SK-N-SH treated with all-trans-retinoic acid at 6 μM for 48 hours (cell line): ENCODE measurements at regions not wholly inside any gene's neighbourhood (a gene's known extent, or its start where the extent isn't known, plus 50 kb on each side); places are given as distances from the start of the nearest gene placed in this dataset.

Experiments used
- ATAC-seq: fragments of 200-7000 bp; cut with Tn5 transposase; 3 replicates; pipeline ENCODE4 v1.9.1; 2020; ENCODE audit warnings: mild to moderate bottlenecking, moderate library complexity
- ARNTL ChIP-seq: fragments of 450-650 bp; formaldehyde crosslinking; IDR thresholded peaks from 2 replicates; pipeline ENCODE4 v1.5.0; 2020; ENCODE audit warnings: low read depth, mild to moderate bottlenecking, moderate library complexity, borderline replicate concordance
- BACH2 ChIP-seq: fragments of 250-450 bp; sonication (Bioruptor Pico); IDR thresholded peaks from 2 replicates; pipeline ENCODE4 v1.9.0; 2021; ENCODE audit warnings: mild to moderate bottlenecking, borderline replicate concordance
- CREB5 ChIP-seq: fragments of 250-450 bp; sonication (Bioruptor Pico); IDR thresholded peaks from 2 replicates; pipeline ENCODE4 v1.5.1; 2020; ENCODE audit warnings: low read depth, mild to moderate bottlenecking, moderate library complexity
- CSDC2 ChIP-seq: fragments of 250-450 bp; sonication (Bioruptor Pico); IDR thresholded peaks from 2 replicates; pipeline ENCODE4 v1.5.0; 2020; ENCODE audit warnings: mild to moderate bottlenecking, moderate library complexity
- CSRNP3 ChIP-seq: fragments of 250-450 bp; sonication (Bioruptor Pico); IDR thresholded peaks from 2 replicates; pipeline ENCODE4 v1.5.1; 2021; ENCODE audit warnings: mild to moderate bottlenecking, moderate library complexity
- GLIS3 ChIP-seq: fragments of 250-450 bp; sonication (Bioruptor Pico); IDR thresholded peaks from 2 replicates; pipeline ENCODE4 v1.5.0; 2020; ENCODE audit warnings: mild to moderate bottlenecking, moderate library complexity
- ISL1 ChIP-seq: fragments of 250-450 bp; sonication (Bioruptor Pico); IDR thresholded peaks from 2 replicates; pipeline ENCODE4 v2.1.2; 2022; ENCODE audit warnings: mild to moderate bottlenecking, moderate library complexity
- OSR1 ChIP-seq: fragments of 250-450 bp; sonication (Bioruptor Pico); IDR thresholded peaks from 2 replicates; pipeline ENCODE4 v1.8.0; 2022; ENCODE audit warnings: moderate library complexity, mild to moderate bottlenecking, inconsistent platforms
- PPARA ChIP-seq: fragments of 250-450 bp; sonication (Bioruptor Pico); IDR thresholded peaks from 2 replicates; pipeline ENCODE4 v1.5.0; 2020; ENCODE audit warnings: mild to moderate bottlenecking, borderline replicate concordance
- RARB ChIP-seq: fragments of 250-450 bp; sonication (Bioruptor Pico); IDR thresholded peaks from 2 replicates; pipeline ENCODE4 v1.8.0; 2021; ENCODE audit warnings: mild to moderate bottlenecking, moderate library complexity
- SNAI2 ChIP-seq: fragments of 250-450 bp; sonication (Bioruptor Pico); IDR thresholded peaks from 2 replicates; pipeline ENCODE4 v1.5.0; 2020; ENCODE audit warnings: mild to moderate bottlenecking, moderate library complexity
- TCF4 ChIP-seq: fragments of 250-450 bp; sonication (Bioruptor Pico); IDR thresholded peaks from 2 replicates; pipeline ENCODE4 v1.8.0; 2021; ENCODE audit warnings: mild to moderate bottlenecking, moderate library complexity, borderline replicate concordance
- TOX ChIP-seq: fragments of 250-450 bp; sonication (Bioruptor Pico); IDR thresholded peaks from 2 replicates; pipeline ENCODE4 v1.8.0; 2021; ENCODE audit warnings: mild to moderate bottlenecking, moderate library complexity, borderline replicate concordance
- ZFP3 ChIP-seq: fragments of 250-450 bp; sonication (Bioruptor Pico); IDR thresholded peaks from 2 replicates; pipeline ENCODE4 v1.5.0; 2020; ENCODE audit warnings: mild to moderate bottlenecking, moderate library complexity
- ZFP30 ChIP-seq: fragments of 450-650 bp; formaldehyde crosslinking; IDR thresholded peaks from 2 replicates; pipeline ENCODE4 v1.5.0; 2022; ENCODE audit warnings: mild to moderate bottlenecking, moderate library complexity
- ZNF565 ChIP-seq: fragments of 450-650 bp; formaldehyde crosslinking; conservative IDR thresholded peaks from 2 replicates; pipeline ENCODE4 v1.5.0; 2020; ENCODE audit warnings: low read depth, mild to moderate bottlenecking, moderate library complexity
- ZNF70 ChIP-seq: fragments of 450-650 bp; formaldehyde crosslinking; IDR thresholded peaks from 2 replicates; pipeline ENCODE4 v1.5.0; 2020; ENCODE audit warnings: mild to moderate bottlenecking, moderate library complexity
- ZNF8 ChIP-seq: fragments of 450-650 bp; formaldehyde crosslinking; IDR thresholded peaks from 2 replicates; pipeline ENCODE4 v1.5.0; 2020; ENCODE audit warnings: mild to moderate bottlenecking, moderate library complexity
- TF ChIP-seq, protein P1 (sequence below): fragments of 250-450 bp; sonication (Bioruptor Pico); IDR thresholded peaks from 2 replicates; pipeline ENCODE4 v1.5.0; 2020; ENCODE audit warnings: mild to moderate bottlenecking, moderate library complexity

DNA sequence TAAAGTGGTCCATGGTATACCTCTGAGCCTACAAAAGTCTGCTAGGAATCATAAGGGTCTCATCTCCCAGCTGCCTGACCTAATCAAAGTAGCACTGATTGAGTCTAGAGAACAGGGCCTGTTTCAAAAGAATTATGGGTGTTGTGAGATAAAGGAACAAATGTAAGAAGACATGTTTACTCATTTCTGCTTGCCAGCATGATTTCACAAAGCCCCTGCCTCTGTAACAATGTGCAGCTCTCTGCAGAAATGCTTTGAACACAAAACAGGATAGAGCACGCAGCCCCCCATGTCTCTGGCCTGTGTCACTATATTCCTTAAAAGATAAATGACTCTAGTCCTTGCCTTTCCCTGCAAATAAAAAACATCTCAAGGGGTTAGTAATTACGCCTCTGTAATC is 94.7 kb upstream of the IGSF10 start:
- TF ChIP-seq ARNTL (CRISPR knock-in tag) (no peak), ZFP3 (CRISPR knock-in tag) (no peak), CREB5 (CRISPR knock-in tag) (no peak)
- ATAC-seq, result no peak

DNA sequence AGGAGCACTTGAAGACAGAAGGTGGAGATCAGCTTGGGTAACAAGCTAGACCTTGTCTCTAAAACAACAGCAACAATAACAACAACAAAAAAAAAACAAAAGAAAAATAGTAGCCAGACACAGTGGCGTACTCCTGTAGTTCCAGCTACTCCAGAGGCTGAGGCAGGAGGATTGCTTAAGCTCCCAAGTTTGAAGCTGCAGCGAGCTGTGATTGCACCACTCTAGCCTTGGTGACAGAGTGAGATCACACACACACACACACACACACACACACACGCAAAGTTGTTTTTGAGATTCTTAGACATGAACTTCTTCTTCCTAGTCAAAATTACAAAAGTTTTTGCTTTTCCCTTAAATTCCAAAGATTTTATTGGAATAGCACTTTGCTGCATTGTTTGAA is 93.0 kb upstream of the IGSF10 start:
- TF ChIP-seq SNAI2 (CRISPR knock-in tag) (no peak), OSR1 (no peak), TOX (CRISPR knock-in tag) (no peak), ZNF8 (CRISPR knock-in tag) (no peak), TCF4 (no peak), BACH2 (CRISPR knock-in tag) (no peak), CREB5 (CRISPR knock-in tag) (no peak), RARB (no peak), CSRNP3 (CRISPR knock-in tag) (no peak), ZFP3 (CRISPR knock-in tag) (no peak), ISL1 (CRISPR knock-in tag) (no peak), GLIS3 (no peak)
- TF ChIP-seq, protein P1, sequence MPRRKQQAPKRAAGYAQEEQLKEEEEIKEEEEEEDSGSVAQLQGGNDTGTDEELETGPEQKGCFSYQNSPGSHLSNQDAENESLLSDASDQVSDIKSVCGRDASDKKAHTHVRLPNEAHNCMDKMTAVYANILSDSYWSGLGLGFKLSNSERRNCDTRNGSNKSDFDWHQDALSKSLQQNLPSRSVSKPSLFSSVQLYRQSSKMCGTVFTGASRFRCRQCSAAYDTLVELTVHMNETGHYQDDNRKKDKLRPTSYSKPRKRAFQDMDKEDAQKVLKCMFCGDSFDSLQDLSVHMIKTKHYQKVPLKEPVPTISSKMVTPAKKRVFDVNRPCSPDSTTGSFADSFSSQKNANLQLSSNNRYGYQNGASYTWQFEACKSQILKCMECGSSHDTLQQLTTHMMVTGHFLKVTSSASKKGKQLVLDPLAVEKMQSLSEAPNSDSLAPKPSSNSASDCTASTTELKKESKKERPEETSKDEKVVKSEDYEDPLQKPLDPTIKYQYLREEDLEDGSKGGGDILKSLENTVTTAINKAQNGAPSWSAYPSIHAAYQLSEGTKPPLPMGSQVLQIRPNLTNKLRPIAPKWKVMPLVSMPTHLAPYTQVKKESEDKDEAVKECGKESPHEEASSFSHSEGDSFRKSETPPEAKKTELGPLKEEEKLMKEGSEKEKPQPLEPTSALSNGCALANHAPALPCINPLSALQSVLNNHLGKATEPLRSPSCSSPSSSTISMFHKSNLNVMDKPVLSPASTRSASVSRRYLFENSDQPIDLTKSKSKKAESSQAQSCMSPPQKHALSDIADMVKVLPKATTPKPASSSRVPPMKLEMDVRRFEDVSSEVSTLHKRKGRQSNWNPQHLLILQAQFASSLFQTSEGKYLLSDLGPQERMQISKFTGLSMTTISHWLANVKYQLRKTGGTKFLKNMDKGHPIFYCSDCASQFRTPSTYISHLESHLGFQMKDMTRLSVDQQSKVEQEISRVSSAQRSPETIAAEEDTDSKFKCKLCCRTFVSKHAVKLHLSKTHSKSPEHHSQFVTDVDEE (CRISPR knock-in tag), result no peak
- ATAC-seq, result no peak

- ATAC-seq, result no peak
- TF ChIP-seq TOX (CRISPR knock-in tag) (no peak), GLIS3 (no peak), SNAI2 (CRISPR knock-in tag) (no peak), ISL1 (CRISPR knock-in tag) (no peak), CREB5 (CRISPR knock-in tag) (no peak), CSDC2 (CRISPR knock-in tag) (no peak), ZFP30 (no peak), PPARA (no peak), ZNF565 (CRISPR knock-in tag) (no peak), ZNF70 (CRISPR knock-in tag) (no peak)
- TF ChIP-seq, protein P1 (CRISPR knock-in tag), result no peak
Observed at GRCh38 chr3:151552589-151552988, 91.7 kb upstream of the IGSF10 start.
